Stimulated activated CD4-positive, alpha-beta T cell treated with anti-CD3 and anti-CD28 coated beads, Interleukin-15, amount 100 ng/mL, for 24 hours (primary cell): ENCODE measurements at regions not wholly inside any gene's neighbourhood (a gene's known extent, or its start where the extent isn't known, plus 50 kb on each side); places are given as distances from the start of the nearest gene placed in this dataset.
"Not testable (repeated sequence)": the region's sequence is repeated elsewhere in the genome, so short reads cannot be mapped to it uniquely, and the experiment has no call there.

Experiments used
- DNase-seq: peaks from one replicate; pipeline ENCODE4 v3.0.0-alpha.2; 2020

DNA sequence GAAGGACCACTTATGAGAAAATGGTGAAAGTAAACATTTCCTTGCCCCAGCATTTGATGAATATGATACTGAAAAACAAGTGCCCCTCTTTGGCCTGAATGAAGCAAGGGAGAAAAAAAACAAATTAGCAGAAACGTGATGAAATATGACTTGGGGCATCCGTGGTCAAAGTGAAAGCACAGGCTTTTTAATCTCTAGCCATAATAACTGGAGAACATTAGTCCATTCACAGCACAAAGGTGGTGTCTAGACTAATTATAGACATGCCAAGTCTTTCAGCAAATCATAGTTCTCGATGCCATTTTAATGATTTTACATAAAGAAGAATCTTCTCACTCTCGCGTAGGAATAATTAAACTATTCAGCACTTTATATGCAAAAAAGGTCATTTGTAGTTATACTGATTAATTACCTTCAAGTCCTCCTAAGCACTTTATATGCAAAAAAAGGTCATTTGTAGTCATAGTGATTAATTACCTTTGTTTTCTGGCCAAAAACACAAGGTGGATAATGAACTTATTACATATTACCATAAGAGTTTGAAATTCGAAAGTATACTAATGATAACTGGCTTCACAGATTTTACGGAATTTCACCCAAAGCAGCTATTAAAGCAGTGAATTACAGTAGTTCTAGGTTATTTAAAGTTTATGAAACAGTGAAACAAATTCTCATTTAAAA lies 121.6 kb downstream of the ZNF22 start:
- not testable (repeated sequence) for DNase-seq

DNA sequence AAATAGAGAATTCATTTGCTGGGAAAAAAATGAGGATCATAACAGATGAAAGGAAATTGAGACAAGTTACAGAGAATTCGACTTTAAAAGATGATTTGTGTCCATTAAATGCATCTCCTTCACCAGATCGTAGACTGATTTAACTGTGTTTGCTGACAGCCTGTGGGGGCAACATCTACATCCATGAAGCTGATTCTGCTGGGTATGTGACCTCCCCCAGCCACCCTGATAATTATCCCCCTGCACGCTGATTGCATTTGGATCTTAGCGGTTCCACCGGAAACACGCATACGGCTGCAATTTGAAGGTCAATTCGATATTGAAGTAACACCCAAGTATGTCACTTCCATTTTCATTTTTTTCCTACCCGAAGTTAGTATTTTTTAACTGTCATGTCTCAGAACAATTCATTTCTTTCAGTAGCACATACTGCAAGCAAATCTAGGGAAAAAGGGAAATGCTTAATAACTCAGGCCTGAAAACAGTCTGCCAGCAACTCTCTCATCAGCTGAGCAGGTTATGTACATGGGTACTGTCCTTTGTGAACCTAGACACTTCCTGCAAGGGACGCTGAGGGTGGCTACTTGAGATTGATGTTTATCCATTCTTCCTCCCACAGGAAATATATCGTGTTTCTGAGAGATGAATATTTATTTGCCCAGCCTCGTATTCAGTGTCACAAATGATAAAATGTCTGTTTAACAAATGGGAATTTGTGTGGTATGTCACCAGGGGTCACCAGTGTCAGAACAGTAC lies 134.9 kb downstream of the ZNF22 start:
- no peak for DNase-seq

DNA sequence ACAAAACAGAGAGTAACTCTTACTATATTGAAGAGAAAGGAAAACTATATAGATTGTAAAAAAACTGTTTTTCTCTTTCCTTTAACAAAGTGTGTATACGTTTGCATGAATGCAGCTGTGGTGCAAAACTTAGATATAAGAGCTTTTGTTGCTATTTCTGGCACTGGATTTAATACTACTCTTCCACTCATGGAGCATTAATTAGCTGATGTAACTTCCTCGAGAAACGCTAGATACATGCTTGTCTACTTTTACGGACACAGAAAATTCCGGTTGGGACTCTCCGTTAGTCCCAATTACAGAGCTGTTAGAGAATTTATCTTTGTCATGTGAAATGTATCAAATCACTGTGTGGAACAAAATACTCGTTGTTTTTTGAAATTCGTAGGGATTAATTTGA lies 135.5 kb downstream of the ZNF22 start:
- DNase-seq: no peak

DNA sequence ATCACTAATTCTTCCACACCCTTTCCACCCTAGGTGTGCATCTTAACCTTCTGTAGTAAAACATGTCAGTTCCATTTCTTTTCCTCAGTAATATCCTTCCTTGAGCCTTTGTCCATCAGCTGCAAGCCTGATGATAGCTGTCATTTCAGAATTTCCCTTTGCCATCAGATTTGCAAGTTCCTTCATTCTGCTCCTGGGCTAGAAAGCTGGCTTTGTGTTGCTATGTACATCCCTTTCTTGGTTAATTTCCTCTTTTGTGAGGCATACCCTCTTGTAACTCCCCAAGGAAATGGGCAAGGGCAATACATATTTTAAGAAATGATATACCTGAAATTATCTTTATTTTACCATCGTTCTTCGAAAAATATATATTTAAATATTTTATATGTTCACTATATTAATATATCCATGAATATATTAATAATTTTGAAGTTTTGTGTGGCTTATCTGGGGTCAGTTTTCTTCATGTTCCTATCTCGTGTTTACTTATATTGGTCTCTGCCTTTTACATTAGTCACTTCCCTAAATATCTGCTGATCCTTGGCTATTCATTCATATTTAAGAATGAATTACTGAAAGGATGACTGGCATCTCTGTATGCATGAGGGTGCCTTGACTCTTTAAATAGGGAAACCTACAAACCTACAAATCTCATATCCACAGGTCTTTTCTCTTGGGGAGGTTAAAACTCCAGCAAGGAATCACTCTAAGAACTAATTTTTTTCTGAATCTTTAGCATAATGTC lies 143.8 kb downstream of the ZNF22 start:
- DNase-seq: no peak

DNA sequence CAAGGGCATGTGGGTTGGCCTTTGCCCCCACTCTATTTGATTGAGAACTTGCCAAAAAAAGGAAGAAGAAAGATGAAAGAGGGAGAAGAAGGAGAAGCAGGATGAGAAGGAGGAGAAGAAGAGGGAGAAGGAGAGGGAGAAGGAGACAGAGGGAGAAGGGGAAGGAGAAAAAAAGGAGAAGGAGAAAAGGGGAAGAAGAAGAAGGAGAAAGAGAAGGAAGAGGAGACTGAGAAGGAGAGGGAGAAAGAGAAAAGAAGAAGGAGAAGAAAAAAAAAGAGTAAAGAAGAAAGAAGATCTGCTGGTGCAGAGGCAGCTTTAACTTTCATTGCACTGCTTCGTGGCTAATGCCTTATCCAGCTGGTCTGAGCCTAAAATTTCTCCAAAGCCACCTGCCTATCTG lies 144.4 kb downstream of the ZNF22 start:
- not testable (repeated sequence) for DNase-seq

DNA sequence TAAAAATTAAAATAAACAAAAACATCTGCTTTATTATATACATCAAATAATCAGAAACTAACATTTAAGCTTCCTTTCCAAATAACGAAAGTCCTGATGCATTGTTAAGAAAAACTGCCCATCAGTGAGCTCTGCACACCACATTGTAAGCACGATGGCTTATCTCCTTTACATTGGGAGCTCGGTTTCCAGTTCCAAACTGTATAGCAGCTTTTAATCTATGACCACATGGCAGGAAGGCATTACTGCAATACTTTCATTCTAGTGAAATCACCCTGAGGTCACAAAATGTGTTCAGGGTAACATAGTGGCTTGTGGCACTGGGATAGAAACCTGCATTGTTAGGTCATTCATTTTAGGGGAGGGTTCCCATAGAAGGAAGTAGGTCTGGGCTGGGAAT lies 146.3 kb downstream of the ZNF22 start:
- no peak for DNase-seq

DNA sequence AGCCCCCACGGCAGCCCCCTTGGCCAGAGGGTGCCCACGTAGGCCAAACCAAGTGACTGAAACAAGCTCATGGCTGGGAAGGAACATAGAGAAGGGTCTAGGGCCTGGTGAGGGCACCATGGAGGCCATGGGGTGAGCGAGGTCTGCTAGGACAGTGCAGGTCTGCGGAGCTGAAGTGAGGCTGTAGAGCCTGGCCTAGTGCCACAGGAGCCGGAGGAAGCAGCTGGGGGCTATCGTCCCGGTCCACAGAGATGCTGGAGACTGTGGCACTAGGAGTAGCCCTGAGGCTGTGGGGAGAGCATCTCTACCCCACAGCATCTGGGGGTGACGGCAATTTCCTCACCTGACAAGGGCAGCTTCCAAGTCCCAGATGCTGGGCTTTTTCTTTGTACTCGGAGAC lies 150.3 kb downstream of the ZNF22 start:
- no peak for DNase-seq

DNA sequence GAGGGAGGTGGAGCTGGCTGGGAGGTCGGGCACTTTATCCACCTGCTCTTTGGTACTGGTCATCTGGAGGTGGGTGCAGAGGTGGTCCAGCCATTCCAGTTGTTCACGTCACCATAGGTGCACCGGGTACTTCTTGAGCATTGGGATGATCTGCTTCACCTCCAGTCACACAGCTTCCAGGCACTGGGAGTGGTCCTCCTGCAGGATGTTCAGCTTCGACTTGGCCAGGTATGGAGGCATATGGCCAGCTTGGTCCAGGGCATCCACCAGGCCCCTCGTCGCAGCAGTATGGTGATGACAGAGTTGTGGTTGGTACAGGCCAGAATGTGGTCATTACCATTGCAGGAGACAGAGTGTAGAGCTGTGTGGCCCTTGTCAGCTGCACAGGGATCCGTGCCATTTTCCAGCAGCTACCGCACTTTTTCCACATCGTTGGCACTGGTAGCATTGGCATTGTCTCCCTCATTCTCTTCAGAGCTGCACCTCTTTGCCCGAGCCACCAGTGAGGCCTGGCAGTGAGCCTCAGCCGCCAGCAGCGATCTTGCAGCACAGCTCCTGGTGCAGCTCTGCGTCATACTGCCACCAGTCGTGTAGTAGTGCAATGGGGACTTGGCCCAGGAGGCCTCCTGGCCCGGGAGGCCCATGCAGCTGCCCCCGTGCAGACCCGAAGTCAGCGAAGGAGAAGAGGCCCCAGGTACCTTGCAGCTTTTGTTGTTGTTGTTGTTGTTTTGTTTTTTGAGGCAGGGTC lies 150.9 kb downstream of the ZNF22 start:
- DNase-seq: no peak

DNA sequence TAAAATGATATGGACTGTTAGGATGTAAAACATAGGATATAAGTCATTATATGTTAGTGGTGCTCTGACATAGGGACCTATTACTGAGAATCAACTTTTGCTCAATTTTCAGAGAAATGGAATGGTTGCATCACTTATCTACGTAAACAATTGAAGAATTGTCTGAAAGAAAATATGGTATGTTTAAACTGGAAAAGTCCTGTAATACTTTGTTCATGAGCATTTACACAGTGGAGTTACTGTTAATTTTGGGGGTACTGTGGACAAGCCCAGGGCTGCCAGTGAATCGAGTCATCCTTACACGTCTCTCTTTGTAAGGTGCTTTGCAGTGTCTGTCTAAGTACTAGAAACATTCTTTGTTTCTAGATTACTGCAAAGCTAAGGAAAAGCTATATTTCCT lies 152.0 kb downstream of the ZNF22 start:
- DNase-seq: no peak

DNA sequence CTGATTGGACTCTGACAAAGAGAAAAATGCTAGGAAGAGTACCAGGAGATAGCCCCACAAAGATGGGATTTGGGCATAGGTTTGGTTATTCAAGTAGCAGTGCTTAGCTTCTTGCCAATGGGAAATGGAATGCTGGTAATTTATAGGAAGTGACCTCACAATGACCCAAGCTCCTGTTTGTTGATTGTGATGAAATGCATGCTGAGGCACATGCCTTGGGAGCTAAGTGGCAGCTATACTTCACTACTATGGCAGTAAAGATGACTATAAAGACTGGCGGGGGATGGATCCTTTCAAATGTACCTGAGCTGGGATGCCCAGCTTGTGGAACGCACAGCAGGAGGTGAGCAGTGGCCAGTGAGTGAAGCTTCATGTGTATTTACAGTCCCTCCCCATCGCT lies 153.8 kb downstream of the ZNF22 start:
- DNase-seq: no peak

DNA sequence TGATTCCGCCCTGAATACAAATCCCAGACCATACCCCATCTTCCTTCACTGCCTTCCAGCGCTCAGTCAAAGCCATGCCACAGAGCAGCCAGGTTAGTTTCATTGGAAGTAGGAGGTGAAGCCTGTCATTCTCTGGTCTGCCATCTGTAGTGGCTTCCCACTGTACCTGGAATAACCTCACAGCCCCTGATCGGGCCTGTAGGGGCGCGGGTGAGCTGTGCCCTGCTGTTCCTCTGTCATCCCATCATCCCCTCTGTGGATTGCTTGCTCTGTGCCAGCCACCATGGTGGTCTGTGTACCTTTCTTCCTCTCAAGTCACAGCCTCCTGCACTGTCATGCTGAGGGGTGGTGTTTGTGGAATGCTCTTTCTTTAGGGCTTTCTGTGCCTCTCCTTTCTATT lies 155.1 kb downstream of the ZNF22 start:
- DNase-seq: no peak

DNA sequence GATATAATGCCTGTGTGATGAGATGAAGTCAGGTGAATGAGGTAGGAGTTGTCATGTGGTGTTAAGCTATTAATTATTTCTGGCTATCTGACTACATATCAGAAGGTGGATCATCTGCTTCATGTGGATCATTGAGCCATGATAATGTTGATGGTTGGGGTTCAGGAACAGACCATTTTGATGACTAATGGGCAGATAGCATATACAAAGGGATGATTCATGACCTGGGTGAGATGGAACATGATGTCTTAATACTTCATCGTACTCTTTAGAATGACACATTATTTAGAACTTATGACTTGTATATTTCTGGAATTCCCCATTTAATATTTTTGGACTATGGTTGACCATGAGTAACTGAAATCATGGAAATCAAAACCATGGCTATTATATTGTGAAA lies 155.1 kb downstream of the OR13A1 start:
- no peak for DNase-seq

DNA sequence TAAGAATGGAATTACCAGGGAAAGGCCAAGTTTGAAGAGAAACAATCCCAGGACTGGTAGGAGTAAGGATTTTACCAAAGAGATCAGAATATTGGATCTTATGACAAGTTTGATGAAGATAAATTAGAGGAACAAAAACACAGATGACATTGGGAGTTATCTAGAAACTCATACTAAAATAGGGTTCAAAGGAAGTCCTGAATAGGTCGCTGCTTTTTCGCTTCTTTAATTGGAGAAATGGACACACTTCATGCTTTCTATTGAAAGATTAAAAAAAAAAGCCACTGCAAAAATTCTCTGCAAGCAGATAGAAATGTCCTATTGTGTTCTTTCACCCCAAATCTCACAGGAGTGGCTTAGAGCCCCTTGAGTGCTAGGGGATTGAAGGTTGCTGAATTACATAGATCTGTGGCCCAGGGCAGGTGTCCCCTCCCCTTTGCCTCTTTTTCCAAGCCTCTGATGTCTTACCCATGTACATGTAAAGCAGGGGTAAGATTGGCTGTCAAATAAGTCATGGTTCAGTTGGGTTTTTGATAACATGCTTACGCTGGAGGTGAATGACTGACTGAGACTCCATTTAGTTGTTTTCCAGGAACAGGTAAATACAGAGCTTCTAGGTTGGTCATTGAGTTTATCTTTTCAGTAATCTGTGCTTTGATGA lies 152.0 kb downstream of the OR13A1 start:
- DNase-seq: no peak

DNA sequence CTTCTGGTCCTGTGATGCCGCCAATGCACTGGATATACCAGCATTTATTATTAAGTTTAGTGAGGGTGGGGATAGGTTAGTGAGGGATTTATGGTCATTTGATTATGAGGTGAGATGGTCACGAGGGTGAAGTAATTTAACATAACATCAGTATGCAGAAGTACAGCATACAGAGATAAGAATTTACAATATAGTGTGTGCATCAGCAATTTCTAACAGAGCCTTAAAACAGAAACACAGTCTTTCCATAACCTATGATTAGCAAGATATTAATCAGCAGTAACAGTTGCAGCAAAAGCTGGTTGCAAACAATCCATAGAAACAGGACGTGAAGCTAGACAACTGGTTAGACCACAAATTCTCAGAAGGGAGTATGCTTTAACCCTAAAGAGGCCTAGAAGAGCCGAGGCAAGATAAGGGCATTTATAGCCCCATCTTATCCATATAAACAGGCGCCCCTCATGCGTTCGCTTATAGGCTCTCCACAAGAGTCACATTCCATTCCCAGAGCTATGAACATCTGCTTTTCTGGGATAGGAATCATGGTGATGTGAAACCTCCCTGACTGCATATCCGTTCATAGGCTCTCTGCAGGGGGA lies 139.8 kb downstream of the OR13A1 start:
- not testable (repeated sequence) for DNase-seq

DNA sequence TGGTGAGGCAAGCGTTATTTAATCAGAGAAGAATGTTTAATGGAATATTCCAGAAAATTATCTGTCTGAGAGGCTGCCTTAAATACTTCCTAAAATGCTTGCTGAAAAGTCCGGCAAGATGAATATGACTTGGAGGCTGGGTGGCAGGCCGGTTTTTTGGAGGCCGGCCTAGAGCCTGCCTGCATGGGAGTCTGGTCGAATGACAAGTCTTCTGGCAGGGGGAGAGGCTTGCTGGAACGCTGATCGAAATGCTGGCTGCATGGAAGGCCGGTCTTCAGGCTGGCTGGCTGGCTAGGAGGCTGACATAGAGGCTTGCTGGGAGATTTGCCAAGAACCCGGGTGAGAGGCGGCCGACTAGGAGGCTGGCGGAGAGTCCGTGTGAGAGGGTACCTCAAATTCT lies 135.7 kb downstream of the OR13A1 start:
- no peak for DNase-seq

DNA sequence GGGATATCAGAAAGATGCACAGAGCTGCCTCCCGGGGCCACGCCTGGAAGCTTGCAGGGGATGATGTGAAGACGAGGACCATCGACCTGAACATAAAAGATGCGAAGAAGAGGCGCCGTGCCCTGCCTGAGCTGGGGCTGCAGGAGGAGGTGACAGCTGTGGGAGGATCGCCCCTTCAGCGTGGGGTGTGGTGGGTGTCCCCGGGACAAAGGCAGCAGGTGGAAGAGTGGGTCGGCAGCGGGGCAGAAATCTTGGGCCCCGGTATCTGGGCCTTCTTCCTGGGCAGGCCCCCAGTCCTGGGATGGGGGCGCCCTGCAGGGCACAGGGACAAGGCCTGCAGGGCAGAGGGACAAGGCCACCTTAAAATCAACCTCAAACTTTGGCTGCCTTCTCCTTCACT lies 134.9 kb downstream of the OR13A1 start:
- DNase-seq: no peak

DNA sequence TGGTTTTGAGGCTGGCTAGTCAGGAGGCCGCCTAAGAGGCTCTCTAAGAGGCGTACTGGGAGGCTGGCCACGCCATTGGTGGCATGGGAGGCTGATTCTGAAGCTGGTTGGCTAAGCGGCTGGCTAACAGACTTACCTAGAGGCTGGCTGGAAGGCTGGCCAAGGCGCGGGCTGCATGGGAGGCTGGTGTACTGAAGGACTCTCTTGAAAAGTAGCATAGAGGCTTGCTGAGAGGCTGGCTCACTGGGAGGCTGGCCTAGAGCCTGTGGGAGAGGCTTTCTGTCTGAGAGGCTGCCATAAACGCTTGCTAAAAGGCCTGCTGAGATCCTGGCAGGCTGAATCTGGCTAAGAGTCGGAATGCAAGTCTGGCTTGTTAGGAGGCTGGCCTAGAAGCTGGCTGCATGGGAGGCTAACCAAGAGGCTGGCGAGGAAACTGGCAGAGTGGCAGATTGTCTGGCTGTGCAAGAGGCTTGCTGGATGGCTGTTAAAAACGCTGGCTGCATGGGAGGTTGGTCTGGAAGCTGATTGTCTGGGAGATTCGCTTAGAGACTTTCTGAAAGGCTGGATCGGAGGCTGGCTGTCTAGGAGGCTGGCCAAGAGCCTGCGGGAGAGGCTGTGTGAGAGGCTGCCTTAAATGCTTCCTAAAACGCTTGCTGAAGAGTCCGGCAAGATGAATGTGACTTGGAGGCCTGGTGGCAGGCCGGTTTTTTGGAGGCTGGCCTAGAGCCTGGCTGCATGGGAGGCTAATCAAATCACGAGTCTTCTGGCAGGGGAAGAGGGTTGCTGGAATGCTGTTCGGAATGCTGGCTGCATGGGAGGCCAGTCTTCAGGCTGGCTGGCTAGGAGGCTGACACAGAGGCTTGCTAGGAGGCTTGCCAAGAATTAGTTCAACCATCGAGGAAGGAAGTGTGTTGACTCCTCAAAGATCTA lies 134.2 kb downstream of the OR13A1 start:
- no peak for DNase-seq

DNA sequence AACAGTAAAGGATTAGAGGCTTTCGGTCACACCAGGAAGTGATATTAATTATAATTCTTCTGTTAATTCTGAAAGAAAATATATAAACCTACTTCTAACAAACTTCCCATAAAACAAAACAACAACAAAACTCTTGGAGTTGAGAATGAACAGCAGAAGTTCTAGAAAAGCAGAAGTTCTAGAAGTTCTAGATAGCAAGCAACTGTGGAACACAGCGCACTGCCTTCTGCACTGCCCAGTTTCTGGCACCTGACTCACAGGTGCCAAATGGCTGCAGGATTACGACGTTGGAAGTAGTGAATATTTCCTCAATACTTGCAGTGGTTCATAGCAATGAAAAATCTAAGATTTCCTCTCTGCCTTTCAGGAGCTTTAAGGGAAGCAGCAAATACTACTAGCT lies 132.2 kb downstream of the OR13A1 start:
- no peak for DNase-seq

DNA sequence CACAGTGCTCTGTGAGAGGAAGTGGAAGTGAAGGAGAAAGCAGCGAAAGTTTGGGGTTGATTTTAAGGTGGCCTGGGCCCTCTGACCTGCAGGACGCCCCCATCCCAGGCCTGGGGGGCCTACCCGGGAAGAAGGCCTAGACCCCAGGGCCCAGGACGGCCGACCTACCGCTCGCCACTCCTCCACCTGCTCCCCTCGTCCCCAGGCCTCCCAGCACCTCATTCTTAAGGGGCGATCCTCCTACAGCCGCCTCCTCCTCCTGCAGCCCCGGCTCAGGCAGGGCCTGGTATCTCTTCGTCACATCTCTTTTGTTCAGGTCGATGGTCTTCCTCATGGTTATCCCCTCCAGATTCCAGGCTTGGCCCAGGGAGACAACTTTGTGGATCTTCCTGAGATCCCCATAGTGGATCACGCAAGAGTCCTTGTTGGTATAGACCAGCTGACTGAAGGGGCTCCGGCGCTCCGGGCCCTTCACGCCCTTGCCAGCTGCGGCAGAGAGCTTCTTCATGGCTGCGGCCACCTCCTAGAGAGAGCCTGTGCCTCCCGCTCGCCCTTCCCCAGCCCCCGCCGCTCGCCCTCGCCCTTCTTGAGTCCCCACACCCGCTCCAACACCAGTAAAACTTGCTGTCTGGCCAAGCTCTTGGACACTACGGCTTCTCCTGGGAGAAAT lies 117.5 kb downstream of the OR13A1 start:
- no peak for DNase-seq

DNA sequence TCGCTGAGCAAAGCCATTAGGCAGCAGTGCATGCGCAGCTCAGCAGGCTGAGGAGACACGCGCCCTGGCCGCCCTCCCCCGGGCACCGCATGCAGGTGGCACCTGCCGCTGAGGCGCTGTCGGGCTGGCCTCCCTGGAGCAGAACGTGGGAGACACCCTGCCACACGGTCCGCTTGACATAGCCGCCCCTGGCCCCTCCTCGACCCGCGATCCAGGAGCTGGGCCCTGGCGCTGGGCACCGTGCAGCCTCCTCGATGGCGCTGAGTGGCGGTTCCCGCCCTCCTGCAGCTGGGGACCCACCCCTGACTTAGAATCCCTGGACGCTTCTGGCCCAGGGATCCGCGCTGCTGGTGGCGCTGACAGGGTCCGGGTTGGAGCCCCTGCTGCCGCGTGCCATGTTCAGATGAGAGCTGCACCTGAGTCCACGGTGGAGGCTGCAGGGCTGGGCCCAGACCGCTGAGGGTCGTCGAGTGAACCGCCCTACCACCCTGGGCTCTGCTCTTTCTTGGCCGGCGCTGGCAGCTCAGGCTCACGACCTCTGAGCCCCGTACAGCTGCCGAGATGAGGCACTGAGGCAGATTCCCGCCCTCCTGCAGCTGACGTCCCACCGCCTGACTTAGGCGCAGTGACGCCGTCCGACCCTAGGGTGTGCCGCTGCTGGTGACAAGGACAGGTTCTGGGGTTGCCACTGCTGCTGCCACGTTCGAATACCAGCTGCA lies 116.8 kb downstream of the OR13A1 start:
- no peak for DNase-seq
